GM19468 (cell line): ENCODE measurements at regions not wholly inside any gene's neighbourhood (a gene's known extent, or its start where the extent isn't known, plus 50 kb on each side); places are given as distances from the start of the nearest gene placed in this dataset.

ENCODE experiments used
- ATAC-seq: cut with Tn5 transposase; IDR thresholded peaks from one replicate; pipeline ENCODE4 v1.9.1; 2021; ENCODE audit warnings: mild to moderate bottlenecking, moderate library complexity, moderate number of reproducible peaks; ENCODE audit not compliant: unreplicated experiment; ENCODE audit errors: extremely low read depth

- ATAC-seq, result no peak
Observed at GRCh38 chr12:107337346-107338095, 244.2 kb upstream of the CRY1 start.

DNA sequence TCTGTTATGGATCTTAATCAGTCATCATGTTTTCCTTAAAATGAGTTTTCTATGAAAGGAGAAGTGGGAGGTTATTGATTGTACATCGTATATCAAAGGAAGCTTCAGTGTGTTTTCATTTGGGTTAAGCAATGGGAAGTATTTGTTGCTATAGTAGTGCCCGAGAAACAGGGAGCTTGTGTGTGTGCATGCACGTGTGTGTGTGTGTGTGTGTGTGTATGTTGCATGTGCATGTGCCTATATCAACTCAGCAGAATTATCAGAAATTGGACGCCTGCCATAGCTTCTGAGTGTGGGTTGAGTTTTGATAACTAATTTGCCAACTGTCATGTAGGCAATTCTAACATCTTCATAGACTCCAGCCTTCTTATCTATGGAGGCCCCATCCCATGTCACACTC, 246.1 kb upstream of the CRY1 start:
- ATAC-seq, result no peak

- no peak for ATAC-seq
Observed at GRCh38 chr12:107339932-107340331, 246.6 kb upstream of the CRY1 start.

- ATAC-seq, result no peak
Observed at GRCh38 chr12:107340898-107341297, 247.5 kb upstream of the CRY1 start.

DNA sequence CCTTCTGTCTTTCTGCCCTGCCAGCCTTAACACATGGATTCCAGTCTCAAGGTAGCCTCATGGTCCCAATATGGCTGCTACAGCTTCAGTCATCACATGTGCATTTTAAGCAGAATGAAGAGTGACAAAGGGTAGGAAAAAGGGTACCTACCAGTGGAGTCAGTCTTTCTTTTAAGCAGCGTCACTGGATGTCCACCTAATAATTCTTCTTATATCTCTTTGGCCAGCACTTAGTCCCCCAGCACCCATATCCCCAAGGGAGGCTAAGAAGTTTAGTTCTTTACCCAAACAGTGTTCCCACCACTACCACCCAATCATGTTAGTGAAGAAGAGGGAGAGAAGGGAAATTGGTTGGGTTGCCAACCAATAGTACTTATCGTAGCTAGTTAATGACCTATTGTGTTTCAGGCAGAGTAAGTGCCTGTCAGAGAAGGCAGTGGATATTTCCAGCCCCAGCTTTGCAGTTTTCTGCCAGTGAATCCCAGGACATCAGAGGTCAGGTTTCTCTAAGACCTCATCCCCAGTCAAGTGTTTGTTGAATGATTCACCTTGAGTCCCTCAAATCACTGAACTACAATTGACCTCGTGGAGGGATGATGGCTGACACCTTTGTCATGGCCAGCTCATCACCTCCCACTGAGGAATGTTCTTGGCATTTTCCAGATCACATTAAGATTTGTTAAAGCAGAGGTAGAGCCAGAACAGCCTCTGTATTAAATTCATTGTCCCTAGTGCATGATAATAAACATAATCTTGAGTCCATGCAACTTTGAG, 250.9 kb upstream of the CRY1 start:
- no peak for ATAC-seq

DNA sequence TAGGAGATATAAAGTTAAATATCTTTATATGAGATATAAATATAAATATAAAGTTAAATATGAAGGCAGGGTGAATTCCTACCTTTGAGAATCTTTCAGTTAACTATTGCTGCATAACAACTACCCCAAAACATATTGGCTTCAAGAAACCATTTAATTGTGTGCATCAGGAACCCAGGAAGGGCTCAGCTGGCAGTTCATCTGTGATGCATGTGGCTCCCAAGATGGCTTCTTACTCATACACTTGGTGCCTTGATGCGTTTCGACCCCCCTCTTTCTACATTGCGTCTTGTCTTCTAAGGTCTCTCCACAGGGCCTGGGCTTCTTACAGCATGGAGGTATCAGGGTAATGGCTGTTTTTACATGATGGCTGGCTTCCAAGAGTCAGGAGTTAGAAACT, 253.9 kb upstream of the CRY1 start:
- no peak for ATAC-seq

DNA sequence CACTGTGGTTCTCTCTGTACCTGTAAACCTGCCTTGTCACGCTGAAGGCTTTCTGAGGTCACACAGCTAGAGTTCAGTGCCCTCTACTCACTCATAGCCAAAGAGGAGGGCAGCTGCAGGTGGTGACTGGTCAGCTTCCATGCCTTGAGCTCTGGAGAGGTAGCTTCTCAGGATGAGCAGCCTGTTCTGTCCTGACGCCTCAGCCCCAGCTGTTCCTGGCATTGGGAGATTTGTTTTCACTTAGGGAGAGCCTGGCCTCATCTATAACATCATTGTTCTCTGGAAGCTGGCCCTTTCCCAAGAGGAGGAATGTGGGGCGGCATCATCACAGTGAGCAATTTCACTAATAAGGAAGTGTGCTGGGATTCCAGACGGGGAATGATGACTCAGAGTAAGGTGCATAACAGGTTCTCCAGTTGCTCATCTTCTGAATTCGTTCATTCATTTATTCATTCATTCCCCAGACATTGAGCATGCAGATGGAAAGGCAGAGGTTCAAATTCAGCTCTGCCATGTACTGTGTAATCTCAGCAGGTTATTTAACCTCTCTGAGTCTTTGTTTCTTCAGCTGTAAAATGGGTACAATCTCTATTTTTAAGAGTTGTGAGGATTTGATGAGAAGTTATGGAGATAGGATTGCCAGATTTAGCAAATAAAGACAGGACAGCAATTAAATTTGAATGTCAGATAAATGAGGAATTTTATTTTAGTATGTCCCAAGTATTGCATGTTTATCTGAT, 255.8 kb upstream of the CRY1 start:
- no peak for ATAC-seq

- no peak for ATAC-seq
Observed at GRCh38 chr12:107349839-107350238, 256.5 kb upstream of the CRY1 start.

DNA sequence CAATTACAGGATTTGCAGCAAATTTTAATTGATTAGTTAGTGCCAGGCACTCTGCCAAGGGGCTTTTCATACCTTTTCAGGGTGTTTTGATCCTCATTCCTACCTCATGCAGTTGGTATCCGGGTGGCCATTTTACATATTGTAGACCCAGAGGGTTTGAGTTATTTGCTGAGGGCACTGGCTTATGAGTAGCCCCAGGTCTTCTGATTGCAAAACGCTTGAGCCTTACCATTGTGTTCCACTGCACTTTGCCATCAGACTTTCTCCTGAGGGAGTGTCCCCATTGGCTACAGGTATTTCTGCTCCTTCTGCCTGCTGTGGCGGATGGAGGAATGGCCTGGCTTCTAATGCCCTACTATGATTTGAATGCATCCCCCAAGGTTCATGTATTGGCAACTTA, 257.8 kb upstream of the CRY1 start:
- no peak for ATAC-seq

- no peak for ATAC-seq
Observed at GRCh38 chr12:107351713-107352112, 258.4 kb upstream of the CRY1 start.

DNA sequence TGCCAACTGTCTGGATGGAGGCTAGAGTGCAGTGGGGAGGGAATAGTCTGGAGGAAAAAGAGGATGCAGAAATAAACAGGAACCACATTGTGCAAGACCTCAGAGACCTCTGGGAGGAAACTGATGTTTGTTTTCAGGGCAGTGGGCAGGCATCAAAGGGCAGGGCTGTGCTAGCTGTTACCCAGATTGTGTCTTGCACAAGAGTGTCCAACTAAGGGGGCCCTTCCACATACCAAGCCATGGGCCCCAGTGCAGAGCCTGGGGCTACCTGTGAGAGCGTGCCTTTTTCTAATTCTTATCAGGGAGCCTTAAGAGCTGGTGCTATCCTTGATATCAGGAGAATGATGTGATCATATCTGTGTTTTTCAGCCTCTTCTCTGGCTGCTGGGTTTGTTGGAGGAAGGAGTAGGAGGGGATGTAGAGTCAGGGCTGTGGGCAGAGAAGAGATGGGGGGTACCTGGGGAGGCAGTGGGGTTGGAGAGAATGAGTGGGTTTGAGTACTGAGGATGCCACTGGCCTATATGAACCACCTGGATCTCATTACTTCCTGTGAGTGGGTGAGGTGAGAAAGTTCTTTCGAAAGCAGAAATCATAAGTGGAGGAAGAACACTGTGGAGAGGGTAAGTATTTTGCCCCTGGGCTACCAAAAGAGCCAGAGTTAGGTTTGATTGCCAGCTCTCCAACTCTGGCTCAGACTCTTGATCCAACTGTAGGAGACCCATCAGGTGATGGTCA, 259.2 kb upstream of the CRY1 start:
- ATAC-seq, result no peak

- no peak for ATAC-seq
Observed at GRCh38 chr12:107353312-107353711, 260.0 kb upstream of the CRY1 start.

GRCh38 chr12:107355004-107355565, 261.7 kb upstream of the CRY1 start:
- no peak for ATAC-seq

- no peak for ATAC-seq
Observed at GRCh38 chr12:107355612-107356011, 262.3 kb upstream of the CRY1 start.

DNA sequence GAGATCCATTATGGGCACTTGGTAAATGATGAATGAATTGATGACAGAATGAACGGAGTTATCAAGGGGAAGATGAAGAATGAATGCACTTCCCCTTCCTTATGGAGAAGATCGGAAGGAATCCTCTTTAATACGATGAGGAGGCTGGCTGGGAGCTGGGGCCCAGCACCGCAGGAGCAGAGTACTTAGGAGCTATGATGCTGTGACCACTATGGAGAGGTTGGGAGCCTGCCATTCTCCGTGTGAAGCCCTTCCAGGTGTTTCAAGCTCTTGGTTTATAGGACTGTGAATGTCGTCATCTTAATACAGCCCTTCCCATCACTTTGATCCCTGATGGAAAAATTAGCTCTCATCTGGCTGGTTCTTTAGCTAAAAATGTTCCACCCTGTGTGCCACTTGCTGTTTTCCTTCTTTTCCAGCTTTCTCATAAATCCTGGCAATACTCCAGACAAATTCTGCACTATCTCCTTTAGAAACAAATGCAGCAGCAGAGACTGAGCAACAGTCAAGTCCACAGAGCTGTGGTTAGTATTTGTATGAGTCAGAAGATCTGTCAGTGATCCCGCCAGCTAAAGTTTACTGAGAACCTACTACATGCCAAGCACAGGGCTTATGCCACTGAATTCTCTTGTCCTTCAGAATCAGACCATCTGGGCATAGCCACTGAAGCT, 263.1 kb upstream of the CRY1 start:
- ATAC-seq, result no peak

GRCh38 chr12:107356937-107357295, 263.6 kb upstream of the CRY1 start:
- ATAC-seq, result no peak

- ATAC-seq, result no peak
Observed at GRCh38 chr12:107359382-107359781, 266.0 kb upstream of the CRY1 start.

- no peak for ATAC-seq
Observed at GRCh38 chr12:107360033-107360432, 266.7 kb upstream of the CRY1 start.

- no peak for ATAC-seq
Observed at GRCh38 chr12:107360482-107360881, 267.1 kb upstream of the CRY1 start.

DNA sequence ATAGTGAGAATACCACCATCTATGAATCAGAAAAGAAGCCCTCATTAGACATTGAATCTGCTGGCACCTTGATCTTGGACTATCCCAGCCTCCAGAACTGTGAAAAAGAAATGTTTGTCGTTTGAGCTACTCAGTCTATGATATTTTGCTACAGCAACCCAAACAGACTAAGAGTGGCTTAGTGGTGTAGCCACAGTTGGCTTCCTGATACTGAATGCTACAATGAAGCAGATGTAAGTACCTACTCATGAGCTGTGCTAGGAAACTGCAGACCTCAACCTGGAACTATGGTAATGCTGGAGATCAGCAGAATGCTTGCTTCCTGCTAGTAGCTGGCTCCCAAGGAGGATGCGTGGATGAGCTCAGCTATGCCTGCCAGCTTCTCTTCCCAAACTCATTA, 268.6 kb upstream of the CRY1 start:
- ATAC-seq, result no peak
